ENCODE measurements at regions not wholly inside any gene's neighbourhood (a gene's known extent, or its start where the extent isn't known, plus 50 kb on each side); places are given as distances from the start of the nearest gene placed in this dataset.

DNA sequence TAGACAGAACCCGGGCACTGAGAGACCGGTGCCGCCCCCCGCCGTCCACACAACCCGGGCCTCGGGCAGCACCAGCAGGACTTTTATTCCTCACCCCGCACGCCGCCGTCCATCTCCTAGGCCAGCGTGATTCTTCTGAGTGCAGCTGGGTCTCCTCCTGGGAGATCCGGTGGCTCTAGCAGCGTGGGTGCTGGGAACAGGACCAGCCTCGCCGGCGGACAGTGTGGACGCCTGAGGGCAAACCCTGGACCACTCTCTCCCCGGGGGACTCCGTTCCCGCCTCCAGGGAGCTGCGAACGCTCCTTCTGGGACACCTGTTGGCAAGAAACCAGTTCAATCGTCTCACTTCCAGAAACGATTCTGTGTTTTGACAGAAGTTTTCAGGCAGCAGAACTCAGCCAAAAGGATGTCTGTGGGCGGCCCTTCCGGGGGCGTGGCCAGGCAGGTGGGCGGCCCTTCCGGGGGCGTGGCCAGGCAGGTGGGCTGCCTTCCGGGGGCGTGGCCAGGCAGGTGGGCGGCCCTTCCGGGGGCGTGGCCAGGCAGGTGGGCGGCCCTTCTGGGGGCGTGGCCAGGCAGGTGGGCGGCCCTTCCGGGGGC is 130.7 kb downstream of the DLL1 start:
- Histone ChIP-seq H3K4me3 (no peak overlapping the region), H3K9me3 (ENCODE audit: control insufficient read depth in 4 of 4, insufficient read depth in 3 of 4, low read length in 3 of 4) (no peaks in the 10 kb centered on the region), H3K9ac (ENCODE audit: insufficient read depth in 1 of 2, low read length in 2 of 2) (no peak overlapping the region), H3K27me3 (ENCODE audit: control insufficient read depth in 3 of 3, insufficient read depth in 3 of 3, low read length in 2 of 3) (peaks cover 0 to 12% (median 0%) of the 10 kb centered on the region in 3 donors), H3K36me3 (ENCODE audit: control insufficient read depth in 4 of 4, insufficient read depth in 4 of 4, low read length in 4 of 4) (no peaks in the 10 kb centered on the region), H3K4me1 (ENCODE audit: control insufficient read depth in 5 of 5, insufficient read depth in 5 of 5, low read length in 5 of 5) (peaks cover 0 to 3% (median 0%) of the 10 kb centered on the region in 5 donors), H3K27ac (ENCODE audit: low read depth in 1 of 2, low read length in 1 of 2) (no peak overlapping the region)
- no peak for ATAC-seq (ENCODE audit: insufficient read depth, low FRiP score)
- WGBS, 2 donors = 93 to 95% methylated on average over 35 to 39 of the region's 40 CpGs
- no peak for DNase-seq
- TF ChIP-seq, protein P1, sequence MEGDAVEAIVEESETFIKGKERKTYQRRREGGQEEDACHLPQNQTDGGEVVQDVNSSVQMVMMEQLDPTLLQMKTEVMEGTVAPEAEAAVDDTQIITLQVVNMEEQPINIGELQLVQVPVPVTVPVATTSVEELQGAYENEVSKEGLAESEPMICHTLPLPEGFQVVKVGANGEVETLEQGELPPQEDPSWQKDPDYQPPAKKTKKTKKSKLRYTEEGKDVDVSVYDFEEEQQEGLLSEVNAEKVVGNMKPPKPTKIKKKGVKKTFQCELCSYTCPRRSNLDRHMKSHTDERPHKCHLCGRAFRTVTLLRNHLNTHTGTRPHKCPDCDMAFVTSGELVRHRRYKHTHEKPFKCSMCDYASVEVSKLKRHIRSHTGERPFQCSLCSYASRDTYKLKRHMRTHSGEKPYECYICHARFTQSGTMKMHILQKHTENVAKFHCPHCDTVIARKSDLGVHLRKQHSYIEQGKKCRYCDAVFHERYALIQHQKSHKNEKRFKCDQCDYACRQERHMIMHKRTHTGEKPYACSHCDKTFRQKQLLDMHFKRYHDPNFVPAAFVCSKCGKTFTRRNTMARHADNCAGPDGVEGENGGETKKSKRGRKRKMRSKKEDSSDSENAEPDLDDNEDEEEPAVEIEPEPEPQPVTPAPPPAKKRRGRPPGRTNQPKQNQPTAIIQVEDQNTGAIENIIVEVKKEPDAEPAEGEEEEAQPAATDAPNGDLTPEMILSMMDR (IDR thresholded peaks at IDR 0.05; ENCODE audit: control extremely low read depth, extremely low read depth) = no peak

DNA sequence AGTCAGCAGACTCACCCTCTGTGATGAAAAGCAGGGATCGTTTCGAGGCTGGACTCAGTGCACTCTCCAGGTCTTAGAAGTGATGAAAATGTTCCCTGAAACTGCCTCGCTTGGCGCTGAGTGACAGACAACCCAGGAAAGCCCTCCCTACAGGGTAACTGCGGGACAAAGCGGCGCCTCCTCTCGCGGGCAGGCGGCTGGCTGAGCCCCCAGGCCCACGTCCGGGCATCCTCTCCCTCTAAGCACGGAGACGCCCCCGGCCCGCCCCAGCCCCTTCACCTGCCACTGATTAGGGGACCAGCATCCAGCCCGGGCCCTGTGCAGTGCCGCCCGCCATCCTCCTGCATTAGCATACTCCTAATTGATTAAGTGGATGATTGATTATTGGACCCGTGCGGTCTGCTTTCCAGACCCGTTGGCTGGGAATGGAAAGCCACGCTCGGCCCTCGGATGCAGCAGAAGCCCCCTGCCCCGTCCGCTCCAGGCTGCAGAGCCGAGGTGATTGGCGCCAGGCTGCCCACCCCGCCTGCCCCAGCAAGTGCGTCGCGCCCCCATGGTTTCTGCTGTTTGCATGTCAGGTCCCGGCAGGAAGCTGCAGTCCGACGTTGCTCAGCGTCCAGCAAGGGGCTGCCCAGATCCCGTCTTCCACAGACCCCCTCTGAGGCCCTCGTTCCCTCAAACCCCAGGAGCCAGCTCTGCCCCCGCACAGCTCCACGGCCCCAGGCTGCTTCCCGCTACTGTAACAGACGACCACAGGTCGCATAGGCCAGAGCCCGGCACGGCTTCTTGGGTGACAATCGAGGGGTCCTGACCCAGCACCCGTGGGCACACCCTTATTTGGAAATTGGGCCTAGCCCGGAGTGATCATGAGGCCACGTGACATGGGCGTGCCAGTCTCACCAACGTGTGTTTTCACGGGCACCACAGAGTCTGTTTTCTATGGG is 131.6 kb downstream of the DLL1 start:
- WGBS, 2 donors = 90 to 93% methylated on average over 53 of the region's 53 CpGs
- ATAC-seq (ENCODE audit: insufficient read depth, low FRiP score) (no peak), DNase-seq (no peak)
- Histone ChIP-seq H3K4me1 (ENCODE audit: control insufficient read depth in 5 of 5, insufficient read depth in 5 of 5, low read length in 5 of 5) (peaks cover 0 to 3% (median 0%) of the 10 kb centered on the region in 5 donors), H3K9me3 (ENCODE audit: control insufficient read depth in 4 of 4, insufficient read depth in 3 of 4, low read length in 3 of 4) (no peaks in the 10 kb centered on the region), H3K27me3 (ENCODE audit: control insufficient read depth in 3 of 3, insufficient read depth in 3 of 3, low read length in 2 of 3) (peaks cover 0 to 9% (median 0%) of the 10 kb centered on the region in 3 donors), H3K4me3 (no peak overlapping the region), H3K9ac (ENCODE audit: insufficient read depth in 1 of 2, low read length in 2 of 2) (no peak overlapping the region), H3K27ac (ENCODE audit: low read depth in 1 of 2, low read length in 1 of 2) (no peak overlapping the region), H3K36me3 (ENCODE audit: control insufficient read depth in 4 of 4, insufficient read depth in 4 of 4, low read length in 4 of 4) (no peaks in the 10 kb centered on the region)
- TF ChIP-seq, protein P1 (IDR thresholded peaks at IDR 0.05; ENCODE audit: control extremely low read depth, extremely low read depth) = no peak

DNA sequence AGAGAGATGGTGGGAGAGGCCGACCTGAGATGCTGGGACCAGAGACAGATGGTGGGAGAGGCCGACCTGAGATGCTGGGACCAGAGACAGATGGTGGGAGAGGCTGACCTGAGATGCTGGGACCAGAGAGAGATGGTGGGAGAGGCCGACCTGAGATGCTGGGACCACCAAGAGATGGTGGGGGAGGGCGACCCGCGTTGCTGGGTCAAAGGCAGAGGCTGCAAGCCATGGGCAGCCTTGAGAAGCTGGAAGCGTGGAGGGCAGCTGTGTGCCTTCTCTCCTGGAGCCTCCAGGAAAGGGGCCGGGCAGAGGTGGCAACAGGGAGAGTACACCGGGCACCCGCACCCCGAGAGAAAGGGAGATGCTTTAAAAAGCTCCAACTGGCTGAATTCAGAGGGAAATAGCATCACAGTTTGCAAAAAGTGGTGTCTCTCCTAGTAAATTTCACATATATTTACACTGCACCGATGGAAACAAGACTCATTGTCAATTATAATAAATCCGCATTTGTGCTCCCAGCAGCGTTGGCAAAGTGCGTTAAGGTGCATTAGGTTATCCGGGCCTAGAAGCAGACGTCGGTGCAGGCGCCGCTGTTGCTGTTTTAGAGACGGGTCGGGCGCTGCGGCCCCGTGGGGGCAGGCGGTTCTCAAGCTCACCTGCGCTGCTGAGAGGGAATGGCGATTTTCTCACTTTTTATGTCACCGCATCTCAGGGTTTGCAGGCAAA is 132.4 kb downstream of the DLL1 start:
- H3K4me1 ChIP-seq (ENCODE audit: control insufficient read depth in 5 of 5, insufficient read depth in 5 of 5, low read length in 5 of 5) = no peaks in the 10 kb centered on the region
- ATAC-seq (ENCODE audit: insufficient read depth, low FRiP score) (no peak), DNase-seq (no peak)
- WGBS, 2 donors = 88 to 94% methylated on average over 29 of the region's 29 CpGs
- peaks cover 0 to 1% (median 0%) of the 10 kb centered on the region in 3 donors for H3K27me3 ChIP-seq (ENCODE audit: control insufficient read depth in 3 of 3, insufficient read depth in 3 of 3, low read length in 2 of 3)
- no peaks in the 10 kb centered on the region for H3K36me3 ChIP-seq (ENCODE audit: control insufficient read depth in 4 of 4, insufficient read depth in 4 of 4, low read length in 4 of 4)
- no peak overlapping the region for H3K27ac ChIP-seq (ENCODE audit: low read depth in 1 of 2, low read length in 1 of 2)
- H3K9me3 ChIP-seq (ENCODE audit: control insufficient read depth in 4 of 4, insufficient read depth in 3 of 4, low read length in 3 of 4) = no peaks in the 10 kb centered on the region
- TF ChIP-seq, protein P1 (IDR thresholded peaks at IDR 0.05; ENCODE audit: control extremely low read depth, extremely low read depth) = no peak
- no peak overlapping the region for H3K4me3 ChIP-seq
- no peak overlapping the region for H3K9ac ChIP-seq (ENCODE audit: insufficient read depth in 1 of 2, low read length in 2 of 2)

All from lung (tissue), 11 donors.